Naive B cell (primary cell): ENCODE measurements at regions not wholly inside any gene's neighbourhood (a gene's known extent, or its start where the extent isn't known, plus 50 kb on each side); places are given as distances from the start of the nearest gene placed in this dataset.

Experiments used
- ATAC-seq, 2 donors: fragments of 150-1000 bp; cut with Tn5 transposase; 2 replicates each; pipeline ENCODE4 v1.10.0; 2021; ENCODE audit warnings: low read depth in 2 of 2, mild to moderate bottlenecking in 2 of 2, moderate library complexity in 2 of 2
- DNase-seq: peaks from one replicate; pipeline ENCODE4 v3.0.0; 2022
- H3K27ac Mint-ChIP-seq, 6 donors: one replicate each; pipeline ENCODE4 v1.8.0; 2020 to 2022; ENCODE audit warnings: mild to moderate bottlenecking in 6 of 6, mixed read lengths in 6 of 6, moderate library complexity in 5 of 6, inconsistent platforms in 2 of 6
- H3K27me3 Mint-ChIP-seq, 3 donors: one replicate each; pipeline ENCODE4 v1.8.0; 2021 to 2022; ENCODE audit warnings: mixed read lengths in 3 of 3, mild to moderate bottlenecking in 1 of 3
- H3K36me3 Mint-ChIP-seq, 2 donors: one replicate each; pipeline ENCODE4 v1.8.0; 2020 to 2022; ENCODE audit warnings: mixed read lengths in 2 of 2, inconsistent platforms in 1 of 2, mild to moderate bottlenecking in 1 of 2
- H3K4me1 Mint-ChIP-seq, 3 donors: one replicate each; pipeline ENCODE4 v1.8.0; 2020 to 2022; ENCODE audit warnings: mixed read lengths in 3 of 3, inconsistent platforms in 1 of 3, mild to moderate bottlenecking in 1 of 3, moderate library complexity in 1 of 3
- H3K4me3 Mint-ChIP-seq, 8 donors: one replicate each; pipeline ENCODE4 v1.8.0; 2020 to 2022; ENCODE audit warnings: mild to moderate bottlenecking in 8 of 8, mixed read lengths in 8 of 8, moderate library complexity in 8 of 8, inconsistent platforms in 2 of 8
- H3K9me3 Mint-ChIP-seq, 7 donors: one replicate each; pipeline ENCODE4 v1.8.0; 2020 to 2022; ENCODE audit warnings: mixed read lengths in 7 of 7, mild to moderate bottlenecking in 5 of 7, inconsistent platforms in 2 of 7, moderate library complexity in 1 of 7

DNA sequence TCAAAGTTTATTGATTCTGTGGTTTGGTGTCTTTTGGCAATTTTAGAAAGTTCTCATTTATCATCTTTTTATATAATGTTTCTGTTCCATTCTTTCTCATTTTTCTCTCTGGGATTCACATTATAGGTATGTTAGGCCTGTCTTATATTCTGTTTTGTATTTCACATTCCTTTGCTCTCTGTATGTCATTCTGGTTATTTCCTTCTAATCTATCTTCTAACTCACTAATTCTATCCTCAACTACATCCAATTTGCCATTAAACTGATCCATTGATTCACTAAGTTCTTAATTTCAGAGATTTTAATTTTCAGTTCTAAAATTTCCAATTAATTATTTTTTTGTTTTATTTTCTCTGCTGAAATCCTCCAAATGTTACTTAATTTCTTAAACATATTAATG lies 234.8 kb downstream of the FOXD2 start:
- H3K27me3 Mint-ChIP-seq: no peaks in the 10 kb centered on the region
- ATAC-seq (no peak), DNase-seq (no peak)
- peaks cover 5 to 28% (median 17%) of the 10 kb centered on the region in 7 donors for H3K9me3 Mint-ChIP-seq
- no peaks in the 10 kb centered on the region for H3K4me1 Mint-ChIP-seq
- H3K4me3 Mint-ChIP-seq: no peak overlapping the region
- H3K36me3 Mint-ChIP-seq: peaks cover 5 to 8% of the 10 kb centered on the region in 2 donors
- H3K27ac Mint-ChIP-seq: no peak overlapping the region

DNA sequence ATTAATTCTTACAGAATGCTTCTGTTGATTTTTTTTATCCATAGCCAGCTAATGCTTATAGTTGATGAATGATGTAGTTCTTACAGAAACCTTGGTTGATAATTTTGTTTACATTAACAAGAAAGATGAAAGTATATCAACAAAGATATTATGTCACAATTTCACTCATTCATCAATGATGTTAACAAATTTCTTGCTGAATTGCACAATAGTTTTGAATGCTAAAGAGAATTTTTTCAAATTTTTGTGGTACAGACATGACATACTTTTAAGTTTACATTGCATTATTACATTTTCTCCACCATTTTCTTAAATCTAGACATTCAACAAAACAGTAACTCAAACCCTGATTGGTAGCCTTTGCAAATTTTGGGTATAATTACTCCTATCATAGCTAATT lies 236.3 kb downstream of the FOXD2 start:
- ATAC-seq: no peak
- no peaks in the 10 kb centered on the region for H3K4me1 Mint-ChIP-seq
- no peak overlapping the region for H3K4me3 Mint-ChIP-seq
- no peaks in the 10 kb centered on the region for H3K27me3 Mint-ChIP-seq
- H3K36me3 Mint-ChIP-seq: peaks cover 5 to 8% of the 10 kb centered on the region in 2 donors
- H3K9me3 Mint-ChIP-seq: peaks cover 5 to 28% (median 17%) of the 10 kb centered on the region in 7 donors
- no peak overlapping the region for H3K27ac Mint-ChIP-seq
- no peak for DNase-seq

DNA sequence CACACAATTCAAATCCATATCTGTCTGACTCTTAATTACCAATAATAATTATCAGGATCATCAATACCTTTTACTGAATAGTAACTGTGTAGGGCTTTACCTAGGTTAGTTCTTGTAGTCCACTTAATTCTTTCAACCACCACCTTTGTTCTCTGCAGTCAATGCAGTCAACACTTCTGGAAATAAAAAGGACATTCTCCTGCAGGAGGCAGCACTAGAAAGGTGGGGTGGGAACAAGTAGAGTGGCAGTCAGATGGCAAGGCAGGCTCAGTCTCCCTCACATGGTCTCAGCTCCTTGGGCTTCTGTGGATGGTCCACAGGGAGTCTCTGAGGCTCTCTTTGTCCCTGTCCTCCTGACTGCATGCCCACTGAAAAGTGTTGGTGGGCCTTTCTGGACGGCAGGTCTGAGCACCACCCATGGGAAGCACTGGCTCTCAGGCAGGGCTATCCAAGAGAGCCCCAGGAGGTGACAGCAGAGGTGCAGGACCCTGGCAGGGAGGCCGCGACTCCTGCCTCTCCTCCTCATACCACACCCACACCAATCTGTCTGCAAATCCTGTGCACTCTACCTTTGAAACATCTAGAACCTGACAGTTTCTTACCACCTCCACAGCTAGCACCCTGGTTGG lies 237.3 kb downstream of the FOXD2 start:
- no peaks in the 10 kb centered on the region for H3K27me3 Mint-ChIP-seq
- H3K4me1 Mint-ChIP-seq: no peaks in the 10 kb centered on the region
- peaks cover 5 to 8% of the 10 kb centered on the region in 2 donors for H3K36me3 Mint-ChIP-seq
- H3K9me3 Mint-ChIP-seq: peaks cover 5 to 27% (median 17%) of the 10 kb centered on the region in 7 donors
- DNase-seq: no peak
- ATAC-seq: no peak
- H3K27ac Mint-ChIP-seq: no peak overlapping the region
- H3K4me3 Mint-ChIP-seq: no peak overlapping the region

DNA sequence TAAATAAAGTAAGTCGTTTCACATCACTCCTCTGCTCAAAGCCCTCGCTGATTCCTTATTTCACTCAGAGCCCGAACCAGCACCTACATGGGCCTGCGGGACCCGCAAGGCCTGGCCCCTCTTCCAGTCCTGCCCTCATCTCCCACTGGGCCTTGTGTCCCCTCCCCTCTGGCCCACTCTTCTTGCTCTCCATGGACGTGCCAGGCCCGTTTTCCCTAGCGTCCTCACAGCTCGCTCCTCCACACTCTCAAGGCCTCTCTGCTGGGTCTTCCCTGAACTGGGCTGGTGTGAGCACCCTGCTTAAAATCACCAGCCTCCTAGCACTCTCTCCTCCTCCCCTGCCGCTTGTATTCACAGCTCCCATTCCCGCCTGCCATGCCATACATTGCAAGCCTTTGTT lies 237.9 kb downstream of the FOXD2 start:
- H3K36me3 Mint-ChIP-seq: peaks cover 5 to 8% of the 10 kb centered on the region in 2 donors
- H3K27ac Mint-ChIP-seq: peak overlapping the region in 1 of 6 donors; percentile 65

DNA sequence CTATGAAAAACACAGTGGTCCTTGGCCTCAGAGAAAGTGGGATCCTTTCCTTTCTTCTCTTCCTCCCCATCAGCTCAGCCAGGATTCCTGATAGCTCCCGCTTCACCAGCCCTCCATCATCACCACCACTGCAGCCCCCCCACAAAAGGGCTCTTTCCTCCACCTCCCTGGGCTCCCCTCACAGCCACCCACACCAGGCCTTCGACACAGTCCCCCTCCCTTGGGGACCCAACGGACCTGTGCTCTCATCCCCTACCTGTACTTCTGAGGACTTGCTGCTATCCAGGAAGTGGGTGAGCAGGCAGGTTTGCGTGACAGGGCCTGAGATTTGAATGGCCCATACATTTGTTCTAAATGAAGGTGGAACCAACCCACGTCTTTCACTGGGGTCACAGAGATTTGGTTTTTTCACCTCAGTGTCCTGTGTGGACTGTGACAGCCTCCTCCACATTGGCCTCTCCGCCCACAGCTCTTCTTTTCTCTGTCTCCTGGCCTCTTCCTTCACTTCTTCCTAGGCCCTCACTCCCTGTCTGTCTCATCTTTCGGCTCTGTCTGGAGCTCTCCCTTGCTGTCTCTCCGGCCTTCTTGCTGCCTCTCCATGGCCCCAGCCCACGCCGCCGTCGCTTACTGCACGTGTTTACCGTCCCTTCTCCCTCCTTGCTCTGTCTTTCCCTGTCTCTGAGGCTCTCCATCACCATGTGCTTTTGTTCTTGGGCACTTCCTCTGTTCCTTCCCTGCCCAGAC lies 238.6 kb downstream of the FOXD2 start:
- no peak for ATAC-seq
- Mint-ChIP-seq H3K27ac (peak overlapping the region in 1 of 6 donors; percentile 65), H3K36me3 (peaks cover 5 to 8% of the 10 kb centered on the region in 2 donors), H3K4me3 (no peak overlapping the region), H3K9me3 (peaks cover 5 to 21% (median 15%) of the 10 kb centered on the region in 7 donors), H3K27me3 (peaks cover 0 to 9% (median 0%) of the 10 kb centered on the region in 3 donors), H3K4me1 (no peaks in the 10 kb centered on the region)
- no peak for DNase-seq

More for the DNA sequence above, 237.9 kb downstream of the FOXD2 start:
- Mint-ChIP-seq H3K27me3 (peaks cover 0 to 3% (median 0%) of the 10 kb centered on the region in 3 donors), H3K4me1 (no peaks in the 10 kb centered on the region), H3K9me3 (peaks cover 5 to 22% (median 15%) of the 10 kb centered on the region in 7 donors), H3K4me3 (no peak overlapping the region)
- DNase-seq (no peak), ATAC-seq (no peak)

DNA sequence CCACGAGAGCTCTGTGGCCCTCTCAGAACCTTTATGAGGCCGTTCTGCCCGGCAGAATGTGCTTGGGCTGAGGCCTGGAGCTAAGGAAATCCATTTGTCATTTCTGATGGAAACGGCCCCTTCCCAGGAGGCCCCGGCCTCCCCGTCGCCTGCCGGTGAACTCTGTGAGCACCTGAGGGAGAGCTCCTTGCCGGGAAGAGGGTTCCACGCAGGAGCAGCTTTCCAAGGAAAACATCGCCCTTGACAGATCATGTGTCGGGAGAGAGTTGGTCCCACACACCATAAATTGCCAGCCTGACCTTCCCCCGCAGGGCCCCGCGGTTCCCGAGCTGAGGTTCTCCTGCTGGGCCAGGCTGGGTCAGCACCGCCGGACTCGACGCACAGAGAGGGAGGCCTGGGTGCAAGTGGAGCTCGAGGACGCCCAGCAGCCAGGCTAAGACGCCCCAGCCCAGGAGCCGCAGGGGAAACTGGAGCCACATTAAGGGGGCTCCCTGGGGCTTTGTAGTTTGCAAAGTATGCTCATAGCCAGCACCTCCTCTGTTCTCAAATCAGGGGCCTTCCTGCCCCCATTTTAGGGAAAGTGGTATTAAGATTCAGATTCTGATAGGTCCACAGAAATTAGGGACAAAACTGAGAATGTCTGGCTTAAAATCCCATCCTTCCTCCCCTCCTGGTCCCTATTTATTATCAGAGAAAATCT lies 239.5 kb downstream of the FOXD2 start:
- no peak overlapping the region for H3K27ac Mint-ChIP-seq
- no peaks in the 10 kb centered on the region for H3K4me1 Mint-ChIP-seq
- no peak overlapping the region for H3K4me3 Mint-ChIP-seq
- peaks cover 3 to 6% of the 10 kb centered on the region in 2 donors for H3K36me3 Mint-ChIP-seq
- DNase-seq (no peak), ATAC-seq (no peak)
- peaks cover 4 to 16% (median 12%) of the 10 kb centered on the region in 7 donors for H3K9me3 Mint-ChIP-seq
- peaks cover 0 to 16% (median 7%) of the 10 kb centered on the region in 3 donors for H3K27me3 Mint-ChIP-seq

DNA sequence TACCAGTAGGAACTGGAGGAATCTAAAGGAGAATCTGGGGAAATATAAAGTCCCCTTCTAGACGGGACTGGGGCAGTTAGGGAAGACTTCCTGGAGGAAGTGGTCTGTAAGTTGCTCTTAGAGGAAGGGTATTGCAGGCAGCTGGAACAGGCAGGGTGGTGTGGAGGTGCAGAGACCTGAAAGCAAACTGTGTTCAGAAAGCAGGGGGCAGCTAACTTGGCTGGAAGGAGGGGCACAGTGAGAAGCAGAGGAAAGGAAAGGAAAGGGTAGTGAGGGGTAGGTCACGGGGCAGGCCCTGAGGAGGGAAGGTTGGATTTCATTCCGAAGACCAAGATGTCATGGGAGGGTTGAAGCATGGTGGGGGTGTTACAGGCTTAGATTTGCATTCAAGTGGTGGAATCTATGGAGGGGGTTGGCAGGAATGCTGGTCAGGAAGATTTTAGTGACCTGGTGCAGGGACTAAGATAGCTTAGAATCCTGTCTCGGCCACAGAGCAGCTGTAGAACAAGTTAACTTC lies 240.7 kb downstream of the FOXD2 start:
- H3K4me3 Mint-ChIP-seq: no peak overlapping the region
- H3K4me1 Mint-ChIP-seq: no peaks in the 10 kb centered on the region
- H3K36me3 Mint-ChIP-seq: no peaks in the 10 kb centered on the region
- no peak overlapping the region for H3K27ac Mint-ChIP-seq
- H3K9me3 Mint-ChIP-seq: peaks cover 1 to 7% (median 4%) of the 10 kb centered on the region in 7 donors
- H3K27me3 Mint-ChIP-seq: peaks cover 0 to 16% (median 7%) of the 10 kb centered on the region in 3 donors
- DNase-seq: no peak
- no peak for ATAC-seq

DNA sequence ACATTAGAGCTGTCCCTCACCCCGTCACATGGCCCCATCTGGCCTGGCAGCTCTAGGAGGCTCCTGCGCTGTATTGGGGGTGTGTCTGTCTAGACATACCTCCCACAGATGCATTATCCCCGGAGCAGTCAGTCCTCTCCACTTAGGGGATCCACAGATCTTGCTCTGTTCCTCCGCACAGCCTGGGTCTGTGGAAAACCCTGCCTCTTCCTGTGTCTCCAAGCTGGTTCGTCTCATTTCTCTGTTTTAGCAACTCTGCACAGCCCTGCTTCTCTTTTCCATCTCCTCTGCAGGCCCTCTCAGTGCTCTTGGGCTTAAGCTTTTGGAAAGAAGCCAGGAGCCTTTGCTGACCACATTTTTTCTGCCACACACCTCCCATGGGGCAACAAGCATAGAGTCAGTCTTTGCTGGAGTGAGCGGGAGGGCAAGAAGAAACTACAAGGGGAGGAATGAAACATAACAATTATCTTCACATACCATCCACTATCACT lies 241.5 kb downstream of the FOXD2 start:
- Mint-ChIP-seq H3K36me3 (no peaks in the 10 kb centered on the region), H3K9me3 (peaks cover 0 to 4% (median 0%) of the 10 kb centered on the region in 7 donors), H3K27ac (peak overlapping the region in 1 of 6 donors; percentile 8), H3K27me3 (peaks cover 0 to 16% (median 7%) of the 10 kb centered on the region in 3 donors), H3K4me1 (no peaks in the 10 kb centered on the region), H3K4me3 (no peak overlapping the region)
- DNase-seq (no peak), ATAC-seq (no peak)

DNA sequence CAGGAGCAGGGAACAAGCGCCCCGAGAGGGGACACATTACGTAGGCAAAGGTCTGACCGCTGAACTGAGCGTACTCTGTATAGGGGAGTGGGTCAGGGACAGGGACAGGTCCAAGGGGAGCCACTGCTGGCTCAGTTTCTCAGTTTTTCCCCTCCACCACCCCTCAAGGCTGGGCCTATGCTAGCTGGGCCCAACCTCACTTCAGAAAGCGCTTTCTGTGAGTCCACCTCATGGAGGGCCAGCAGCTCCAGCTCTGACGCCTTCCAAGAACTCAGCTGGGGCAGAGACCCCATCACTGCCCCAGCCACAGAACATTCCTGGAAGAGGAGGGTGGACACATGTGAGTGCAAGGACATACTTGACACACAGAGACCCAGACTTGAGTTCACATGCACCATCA lies 242.0 kb downstream of the FOXD2 start:
- Mint-ChIP-seq H3K27ac (peak overlapping the region in 1 of 6 donors; percentile 1), H3K9me3 (peaks cover 0 to 4% (median 0%) of the 10 kb centered on the region in 7 donors), H3K27me3 (peaks cover 3 to 16% (median 8%) of the 10 kb centered on the region in 3 donors), H3K4me1 (no peaks in the 10 kb centered on the region), H3K4me3 (no peak overlapping the region), H3K36me3 (no peaks in the 10 kb centered on the region)
- DNase-seq (no peak), ATAC-seq (no peak)

DNA sequence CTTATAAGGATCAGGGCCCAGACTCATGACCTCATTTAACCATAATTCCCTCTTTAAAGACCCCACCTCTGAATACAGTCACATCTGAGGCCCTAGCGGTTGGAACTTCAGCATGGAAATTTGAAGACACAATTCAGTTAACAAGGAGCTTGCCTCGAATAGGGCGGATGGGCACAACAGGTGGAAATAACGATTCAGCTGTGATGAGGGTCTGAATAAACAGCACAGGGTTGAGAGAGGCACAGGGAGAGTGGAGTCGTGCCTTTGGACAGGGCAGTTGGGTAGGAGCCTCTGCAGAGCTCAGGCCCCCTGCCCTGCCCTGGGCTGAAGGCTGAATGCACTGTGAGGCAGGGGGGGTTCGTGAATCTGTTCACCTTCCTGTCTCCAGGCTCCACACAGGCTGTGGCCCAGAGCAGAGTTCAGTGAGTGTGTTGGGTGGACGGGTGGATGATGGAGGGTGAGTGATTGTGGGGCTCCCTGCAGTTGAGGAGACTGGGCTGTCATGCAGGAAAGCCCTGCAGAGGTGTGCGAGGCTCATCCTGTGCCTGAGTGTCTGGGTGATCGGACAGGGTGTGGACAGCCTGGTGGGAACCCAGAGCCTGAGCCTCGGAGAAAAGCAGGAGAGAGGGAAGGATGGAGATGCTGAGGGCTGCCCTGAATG lies 243.1 kb downstream of the FOXD2 start:
- Mint-ChIP-seq H3K4me3 (no peak overlapping the region), H3K4me1 (no peaks in the 10 kb centered on the region), H3K36me3 (no peaks in the 10 kb centered on the region), H3K9me3 (peaks cover 0 to 2% (median 0%) of the 10 kb centered on the region in 7 donors), H3K27ac (no peak overlapping the region), H3K27me3 (peaks cover 4 to 16% (median 12%) of the 10 kb centered on the region in 3 donors)
- no peak for DNase-seq
- no peak for ATAC-seq

DNA sequence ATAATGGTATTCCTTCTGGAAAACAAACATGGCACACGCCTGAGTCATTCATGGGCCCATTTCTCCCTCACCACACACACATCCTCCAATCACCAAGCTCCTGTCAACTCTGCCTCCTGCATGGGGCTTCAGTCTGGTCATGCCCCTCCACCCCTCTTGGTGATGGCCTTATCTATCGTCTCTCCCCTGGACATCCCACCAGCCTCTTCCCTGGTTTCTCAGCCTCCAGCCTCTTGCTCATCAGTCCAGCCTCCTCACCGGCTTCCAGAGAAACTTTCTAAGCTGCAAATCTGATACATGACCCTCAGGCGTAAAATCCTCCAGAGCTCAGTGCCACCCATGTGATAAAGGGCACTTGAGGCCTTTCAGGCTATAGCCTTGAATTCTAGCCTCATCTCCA lies 243.9 kb downstream of the FOXD2 start:
- Mint-ChIP-seq H3K27ac (peak overlapping the region in 1 of 6 donors; percentile 21), H3K9me3 (no peaks in the 10 kb centered on the region), H3K27me3 (peaks cover 7 to 16% (median 12%) of the 10 kb centered on the region in 3 donors), H3K4me3 (no peak overlapping the region), H3K4me1 (no peaks in the 10 kb centered on the region), H3K36me3 (no peaks in the 10 kb centered on the region)
- no peak for ATAC-seq
- no peak for DNase-seq

DNA sequence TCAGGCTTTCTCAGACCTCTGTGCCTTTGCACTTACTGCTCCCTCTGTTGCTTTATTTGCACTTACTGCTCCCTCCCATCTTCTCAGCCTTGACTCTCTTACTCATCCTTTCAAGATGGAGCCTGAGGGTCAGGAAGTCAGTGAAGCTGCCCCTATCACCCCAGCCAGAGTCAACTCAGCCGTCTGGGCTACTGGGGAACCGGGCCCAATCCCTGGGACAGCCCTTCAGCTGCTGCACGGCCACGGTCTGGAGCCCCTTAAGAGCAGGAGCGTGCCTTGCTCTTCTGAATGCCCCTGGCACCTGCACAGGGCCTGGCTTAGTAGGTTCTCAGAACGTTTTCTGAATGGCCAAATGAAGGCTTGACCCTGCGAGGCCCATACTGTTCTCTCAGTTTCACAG lies 244.4 kb downstream of the FOXD2 start:
- peak overlapping the region in 1 of 6 donors; percentile 78 for H3K27ac Mint-ChIP-seq
- H3K4me3 Mint-ChIP-seq: no peak overlapping the region
- no peaks in the 10 kb centered on the region for H3K4me1 Mint-ChIP-seq
- H3K9me3 Mint-ChIP-seq: no peaks in the 10 kb centered on the region
- ATAC-seq: no peak
- H3K36me3 Mint-ChIP-seq: no peaks in the 10 kb centered on the region
- no peak for DNase-seq
- peaks cover 11 to 20% (median 17%) of the 10 kb centered on the region in 3 donors for H3K27me3 Mint-ChIP-seq
